AG09309 (cell line): ENCODE measurements at regions not wholly inside any gene's neighbourhood (a gene's known extent, or its start where the extent isn't known, plus 50 kb on each side); places are given as distances from the start of the nearest gene placed in this dataset.

ENCODE experiments used
- DNase-seq: peaks from one replicate; pipeline ENCODE4 v3.0.0-alpha.2; 2010; ENCODE audit warnings: low read depth
- H3K4me3 ChIP-seq: 2 replicates; pipeline ENCODE4 v1.5.1; 2011; ENCODE audit warnings: mild to moderate bottlenecking, low read depth, low read length, moderate library complexity; ENCODE audit not compliant: control insufficient read depth
- CTCF ChIP-seq: IDR thresholded peaks from 2 replicates; pipeline ENCODE4 v1.5.1; 2011; ENCODE audit warnings: mild to moderate bottlenecking, low read depth, low read length, inconsistent platforms; ENCODE audit not compliant: insufficient read depth, control insufficient read depth; ENCODE audit errors: missing control alignments

- peak overlapping the region; percentile 37 for H3K4me3 ChIP-seq
- DNase-seq: peak; percentile 86
- peak; percentile 87 for TF ChIP-seq CTCF
These were observed 247.3 kb downstream of the LTN1 start for GRCh38 chr21:28745131-28746016.

- no peak overlapping the region for H3K4me3 ChIP-seq
- no peak for DNase-seq
- TF ChIP-seq CTCF: no peak
These were observed 249.0 kb downstream of the LTN1 start for GRCh38 chr21:28743723-28744122.

GRCh38 chr21:28742527-28742926 lies 250.2 kb downstream of the LTN1 start:
- H3K4me3 ChIP-seq: no peak overlapping the region
- TF ChIP-seq CTCF: peak; percentile 49
- no peak for DNase-seq

- no peak for TF ChIP-seq CTCF
- no peak overlapping the region for H3K4me3 ChIP-seq
These were observed 252.6 kb downstream of the LTN1 start for GRCh38 chr21:28740125-28740524.

DNA sequence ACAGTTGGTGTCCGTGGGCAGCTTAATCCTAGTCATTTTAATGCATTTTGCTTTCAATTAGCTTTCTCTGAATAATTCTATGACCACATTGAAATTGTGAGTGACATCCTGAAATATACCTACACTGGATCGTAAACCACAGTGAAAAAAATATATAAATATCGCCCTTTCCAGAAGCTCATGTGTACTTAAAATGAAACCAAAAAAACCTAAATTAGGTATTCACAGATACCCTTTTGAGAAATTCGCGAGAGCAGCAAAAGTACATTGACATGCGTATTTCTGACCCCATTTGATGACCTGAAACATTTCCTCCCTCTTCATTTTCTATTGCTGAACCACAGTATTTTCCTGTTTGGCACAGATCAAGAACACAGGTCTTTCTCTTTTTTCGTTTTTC lies 253.8 kb downstream of the LTN1 start:
- TF ChIP-seq CTCF: no peak
- H3K4me3 ChIP-seq: no peak overlapping the region
- no peak for DNase-seq

More at GRCh38 chr21:28740125-28740524, 252.6 kb downstream of the LTN1 start:
- DNase-seq: no peak

DNA sequence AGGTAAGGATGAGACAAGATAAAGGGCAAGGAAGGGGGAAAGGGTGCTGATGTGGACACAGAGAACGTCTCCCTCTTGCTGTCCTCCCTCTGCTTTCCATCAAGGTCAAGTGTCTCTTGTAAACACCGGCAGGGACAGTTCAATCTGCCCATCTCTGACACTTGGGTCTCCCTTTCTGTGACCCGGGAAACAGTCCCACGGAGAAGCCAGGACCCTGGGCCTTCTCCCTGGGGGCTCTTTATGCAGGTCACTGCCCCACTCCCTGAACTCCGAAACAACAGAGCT lies 254.3 kb downstream of the LTN1 start:
- no peak for TF ChIP-seq CTCF
- no peak for DNase-seq
- H3K4me3 ChIP-seq: no peak overlapping the region
